DMS153 treated with DMSO at 0.1 percent for 48 hours (cell line): ENCODE measurements at regions not wholly inside any gene's neighbourhood (a gene's known extent, or its start where the extent isn't known, plus 50 kb on each side); places are given as distances from the start of the nearest gene placed in this dataset.
"Not testable (repeated sequence)": the region's sequence is repeated elsewhere in the genome, so short reads cannot be mapped to it uniquely, and the experiment has no call there.

Experiments used
- DNase-seq: peaks from one replicate; lab custom pipeline; 2025; ENCODE audit not compliant: unreplicated experiment; lab: John Stamatoyannopoulos, UW

DNA sequence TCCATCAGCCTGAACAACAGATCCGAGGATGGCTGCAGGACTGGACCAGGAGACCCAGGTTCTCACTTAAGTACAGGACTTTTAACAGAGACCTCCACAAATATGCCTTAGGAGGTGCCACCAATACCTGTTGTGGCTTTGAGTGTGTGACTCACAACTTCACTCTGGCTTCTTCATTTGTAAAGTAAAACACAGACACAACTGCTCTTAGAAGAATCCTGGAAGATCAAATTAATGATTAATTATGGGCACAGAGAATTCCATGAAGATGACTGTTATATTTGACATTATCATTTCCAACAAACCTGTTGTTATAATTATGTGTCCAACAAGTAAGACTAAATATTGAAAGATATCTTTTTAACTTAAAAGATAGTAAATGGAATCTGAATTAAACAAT is 481.4 kb upstream of the KLHL29 start:
- DNase-seq, result no peak

- DNase-seq, result no peak
Measured at GRCh38 chr2:22904126-22904684, 480.8 kb upstream of the KLHL29 start.

DNA sequence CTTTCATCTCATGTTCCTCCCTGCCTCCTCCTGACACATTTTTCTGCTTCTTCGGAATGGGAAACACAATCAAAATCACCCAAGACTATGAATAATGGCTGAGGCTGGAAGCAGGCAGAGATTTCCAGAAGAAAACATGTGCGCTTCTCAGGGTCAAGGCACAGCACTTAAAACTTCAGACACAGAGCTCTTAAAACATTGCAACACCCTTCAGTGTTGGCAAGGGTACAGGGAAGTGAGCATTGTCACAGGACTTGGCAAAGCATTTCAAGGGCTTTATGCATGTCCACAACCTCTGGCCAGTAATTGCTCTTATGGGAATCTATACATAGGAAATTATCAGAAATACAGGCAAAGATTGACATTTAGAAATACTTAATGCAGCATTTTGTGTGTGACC is 477.6 kb upstream of the KLHL29 start:
- no peak for DNase-seq

DNA sequence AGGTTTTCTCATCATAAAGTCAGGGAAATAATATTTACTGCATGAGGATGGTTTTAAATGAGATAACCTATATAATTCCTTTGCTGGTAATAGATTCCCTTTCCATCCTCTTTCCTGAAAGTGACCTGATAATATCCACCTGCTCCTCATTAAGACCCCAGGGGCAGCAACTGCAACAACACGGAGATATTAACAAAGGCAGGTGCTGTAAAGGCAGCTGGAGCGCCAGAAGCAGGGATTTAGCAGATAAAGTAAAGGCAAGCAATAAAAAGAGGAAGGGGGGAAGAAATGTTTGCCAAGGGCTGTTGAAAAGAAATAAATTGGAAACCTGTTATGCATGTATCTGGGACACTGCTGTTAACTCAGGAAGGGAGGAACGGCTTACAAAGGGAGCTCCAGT is 472.6 kb upstream of the KLHL29 start:
- DNase-seq, result no peak

GRCh38 chr2:22929998-22930397 is 455.0 kb upstream of the KLHL29 start:
- no peak for DNase-seq

DNA sequence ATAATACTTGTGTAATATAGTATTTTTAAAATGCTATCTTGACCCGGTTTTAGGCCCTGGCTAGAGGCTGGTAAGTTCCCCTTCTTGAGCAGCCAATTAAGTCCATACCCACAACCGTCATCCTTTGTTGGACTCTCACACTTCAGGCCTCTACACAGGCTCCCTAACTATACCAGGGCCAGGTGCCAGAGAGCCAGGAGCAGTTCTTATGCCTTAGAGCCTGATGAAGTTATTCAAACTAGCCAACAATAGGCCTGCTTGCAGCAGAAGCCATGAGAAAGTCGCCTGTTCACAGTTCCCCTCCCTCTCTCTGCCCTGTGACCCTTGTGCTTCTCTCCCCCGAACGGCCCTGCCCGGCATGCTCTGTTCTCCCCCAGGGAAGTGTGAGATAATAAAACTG is 454.2 kb upstream of the KLHL29 start:
- DNase-seq, result no peak

GRCh38 chr2:22932288-22932687 is 452.7 kb upstream of the KLHL29 start:
- DNase-seq, result no peak

DNA sequence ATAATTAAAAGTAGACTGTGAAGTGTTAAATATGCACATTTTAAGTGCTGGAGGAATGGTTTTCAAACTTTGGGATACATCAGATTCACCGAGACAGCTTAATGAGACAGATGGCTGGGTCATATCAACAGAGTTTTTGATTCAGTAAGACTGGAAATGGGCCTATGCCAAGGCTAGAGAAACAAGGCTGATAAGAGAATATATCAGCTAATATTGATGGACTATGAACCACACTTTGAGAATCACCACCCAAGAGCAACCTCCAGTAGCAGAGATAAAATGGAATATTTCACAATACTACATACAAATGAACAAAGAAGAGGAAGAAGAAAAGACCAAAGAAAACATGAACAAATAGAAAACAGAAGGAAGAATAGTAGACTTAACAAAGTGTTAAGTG is 450.2 kb upstream of the KLHL29 start:
- DNase-seq, result no peak

GRCh38 chr2:22942441-22942840 is 442.5 kb upstream of the KLHL29 start:
- no peak for DNase-seq

DNA sequence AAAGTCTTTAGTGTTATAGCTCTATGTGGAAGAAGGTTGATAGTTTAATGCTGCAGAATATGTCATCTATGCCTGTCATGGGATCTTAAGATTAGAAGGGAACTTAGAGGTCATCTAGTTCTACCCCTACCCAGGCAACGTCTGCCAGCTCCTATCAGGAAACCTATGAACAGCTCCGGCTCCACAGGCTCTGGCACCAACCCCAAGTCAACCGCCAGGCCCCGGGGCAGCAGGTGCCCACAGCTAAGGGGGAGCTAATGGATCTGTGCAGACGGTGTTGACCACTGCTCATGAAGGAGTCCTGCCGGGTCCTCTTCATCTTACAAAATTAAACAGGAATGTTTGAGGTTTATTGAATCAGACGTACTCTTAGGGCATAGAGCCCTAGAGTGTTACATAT is 440.8 kb upstream of the KLHL29 start:
- DNase-seq, result no peak

GRCh38 chr2:22946553-22946952 is 438.4 kb upstream of the KLHL29 start:
- DNase-seq, result no peak

DNA sequence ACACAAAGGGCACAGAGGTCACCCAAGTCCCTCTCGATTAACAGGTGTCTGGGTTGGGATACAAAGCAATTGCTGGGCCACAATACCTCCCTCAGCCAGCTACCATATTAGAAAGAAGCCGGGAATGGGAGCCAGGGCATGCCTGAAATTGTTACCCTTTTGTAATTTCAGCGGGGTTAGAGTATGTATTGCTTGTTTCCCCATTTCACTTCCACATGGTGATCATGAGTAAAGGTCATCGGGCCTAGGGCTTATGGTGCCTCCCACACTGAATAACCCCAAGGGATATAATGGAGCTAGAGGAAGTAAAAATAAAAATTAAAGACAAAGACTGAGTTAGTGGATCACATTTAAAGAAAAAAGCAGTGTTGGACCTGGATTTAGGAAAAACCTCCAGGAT is 437.2 kb upstream of the KLHL29 start:
- DNase-seq, result no peak

DNA sequence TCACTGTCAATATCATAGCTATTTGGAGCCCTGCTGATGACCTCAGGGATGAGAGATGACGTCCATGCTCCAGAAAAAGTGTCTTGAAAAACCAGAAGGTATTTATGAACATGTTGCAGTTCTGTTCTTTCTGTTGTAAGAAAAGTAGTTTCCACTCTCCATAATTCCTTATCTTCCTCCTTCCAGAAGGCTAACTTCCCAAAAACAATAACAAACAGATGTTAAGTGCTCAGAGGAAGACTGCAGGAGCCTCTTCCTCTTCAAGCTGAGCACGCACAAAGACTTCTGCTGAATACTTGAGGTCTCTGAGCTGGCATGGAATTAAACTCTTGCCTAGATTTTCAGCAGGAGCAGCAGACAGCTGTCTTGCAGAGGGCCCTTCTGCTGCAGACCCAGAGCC is 434.5 kb upstream of the KLHL29 start:
- DNase-seq, result no peak

DNA sequence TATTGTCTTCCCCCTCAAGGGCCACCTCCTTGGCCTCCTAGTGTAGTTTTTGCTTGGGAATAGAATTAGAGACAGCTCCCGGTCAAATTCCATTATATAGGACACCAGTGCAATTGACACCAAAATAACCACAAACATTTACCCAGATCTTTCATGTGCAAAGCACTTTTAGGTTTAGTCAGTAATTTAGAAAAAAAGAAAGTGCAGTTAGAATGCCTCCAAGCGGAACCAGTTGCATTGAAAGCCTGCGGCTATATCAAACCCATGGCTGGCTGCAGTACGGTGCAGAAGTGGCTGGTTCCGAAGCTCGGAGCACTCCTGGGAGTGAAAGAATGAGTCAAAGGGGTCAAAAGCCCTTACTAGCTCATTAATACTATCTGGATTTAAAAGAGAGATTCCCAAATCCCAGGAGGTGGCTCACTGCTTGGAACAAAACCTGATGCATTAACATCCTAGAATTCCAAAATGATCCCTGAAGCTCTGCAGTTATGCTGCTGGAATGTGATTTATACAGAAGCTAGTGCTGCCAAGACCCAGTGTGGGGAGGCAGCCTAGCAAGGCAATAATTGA is 432.2 kb upstream of the KLHL29 start:
- no peak for DNase-seq

- no peak for DNase-seq
Measured at GRCh38 chr2:22957446-22957845, 427.5 kb upstream of the KLHL29 start.

- no peak for DNase-seq
Measured at GRCh38 chr2:22958308-22958707, 426.7 kb upstream of the KLHL29 start.

- no peak for DNase-seq
Measured at GRCh38 chr2:22967756-22968155, 417.2 kb upstream of the KLHL29 start.

GRCh38 chr2:22970284-22970975 is 414.5 kb upstream of the KLHL29 start:
- DNase-seq, result no peak

GRCh38 chr2:22970991-22971390 is 414.0 kb upstream of the KLHL29 start:
- DNase-seq, result no peak

DNA sequence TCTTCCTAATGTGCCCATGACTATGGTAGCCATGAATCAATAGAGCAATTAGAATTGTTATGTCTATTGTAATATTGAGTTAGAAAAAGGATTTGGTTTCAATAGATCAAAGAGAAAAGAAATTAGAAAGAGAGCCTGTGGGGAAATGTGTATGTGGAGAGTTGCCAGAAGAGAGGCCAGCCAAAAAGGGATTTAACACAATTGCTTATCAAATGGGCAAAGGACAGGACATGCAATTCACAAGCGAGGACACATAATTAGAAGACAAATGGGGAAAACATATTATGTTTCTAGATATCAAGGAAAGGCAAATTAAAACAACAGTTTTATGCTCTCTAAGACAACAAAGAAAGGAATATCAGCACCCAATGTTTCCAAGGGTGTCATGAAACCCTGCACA is 403.2 kb upstream of the KLHL29 start:
- no peak for DNase-seq

GRCh38 chr2:22984152-22984551 is 400.8 kb upstream of the KLHL29 start:
- not testable (repeated sequence) for DNase-seq

DNA sequence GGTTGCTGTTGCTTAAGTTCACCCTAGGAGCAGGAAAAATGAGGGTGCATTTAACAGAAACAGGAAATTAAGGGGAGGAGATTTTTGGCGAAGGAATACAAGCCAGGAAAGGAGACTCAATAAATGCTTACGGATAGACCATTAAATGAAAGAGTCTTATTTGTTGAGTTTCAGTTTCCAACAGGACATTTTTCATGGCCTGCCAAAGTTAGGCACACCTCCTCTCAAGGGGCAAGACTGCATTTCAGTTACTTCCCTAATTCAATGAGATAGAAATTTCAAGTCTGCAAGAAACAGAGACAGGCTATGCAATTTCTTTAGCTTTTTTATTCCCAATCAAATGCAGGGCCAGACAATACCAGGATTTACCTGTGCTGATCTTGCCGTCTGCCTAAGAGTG is 394.7 kb upstream of the KLHL29 start:
- DNase-seq, result no peak

- DNase-seq, result no peak
Measured at GRCh38 chr2:22991844-22992243, 393.1 kb upstream of the KLHL29 start.
